ENCODE measurements at regions not wholly inside any gene's neighbourhood (a gene's known extent, or its start where the extent isn't known, plus 50 kb on each side); places are given as distances from the start of the nearest gene placed in this dataset.

GRCh38 chr10:105502058-105502457, 861.0 kb downstream of the SORCS3 start:
- no peak overlapping the region for H3K4me3 ChIP-seq (ENCODE audit: low read depth, low read length)
- no peak for DNase-seq (ENCODE audit: low read depth)
- TF ChIP-seq CTCF (IDR thresholded peaks at IDR 0.05; ENCODE audit: control insufficient read depth, extremely low read depth, insufficient read depth) = no peak

- no peak overlapping the region for H3K4me3 ChIP-seq (ENCODE audit: low read depth, low read length)
- no peak for TF ChIP-seq CTCF (IDR thresholded peaks at IDR 0.05; ENCODE audit: control insufficient read depth, extremely low read depth, insufficient read depth)
- no peak for DNase-seq (ENCODE audit: low read depth)
Measured at GRCh38 chr10:105494944-105495343, 853.9 kb downstream of the SORCS3 start.

DNA sequence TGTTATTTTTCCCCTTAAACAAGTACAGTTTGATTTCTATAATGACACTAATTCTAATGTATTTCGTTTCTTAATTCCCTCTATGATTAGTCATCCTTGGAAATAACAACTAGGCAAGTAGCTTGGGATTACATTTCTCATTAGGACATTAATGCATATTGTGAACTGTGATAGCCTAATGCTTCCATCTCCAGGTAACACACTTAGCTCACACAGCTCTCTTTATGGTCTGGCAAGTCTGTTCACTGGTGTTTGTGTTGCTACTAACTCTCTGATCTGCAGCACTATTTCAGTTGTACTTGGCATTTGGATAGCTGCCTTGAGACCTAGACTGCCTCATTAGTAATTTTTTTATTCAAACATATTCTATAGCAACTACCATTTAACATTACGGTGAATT, 853.2 kb downstream of the SORCS3 start:
- DNase-seq (ENCODE audit: low read depth) = no peak
- no peak overlapping the region for H3K4me3 ChIP-seq (ENCODE audit: low read depth, low read length)
- TF ChIP-seq CTCF (IDR thresholded peaks at IDR 0.05; ENCODE audit: control insufficient read depth, extremely low read depth, insufficient read depth) = no peak

GRCh38 chr10:105473170-105473569, 832.1 kb downstream of the SORCS3 start:
- no peak for TF ChIP-seq CTCF (IDR thresholded peaks at IDR 0.05; ENCODE audit: control insufficient read depth, extremely low read depth, insufficient read depth)
- no peak for DNase-seq (ENCODE audit: low read depth)
- no peak overlapping the region for H3K4me3 ChIP-seq (ENCODE audit: low read depth, low read length)

- H3K4me3 ChIP-seq (ENCODE audit: low read depth, low read length) = no peak overlapping the region
- DNase-seq (ENCODE audit: low read depth) = no peak
- no peak for TF ChIP-seq CTCF (IDR thresholded peaks at IDR 0.05; ENCODE audit: control insufficient read depth, extremely low read depth, insufficient read depth)
Measured at GRCh38 chr10:105468759-105469158, 827.7 kb downstream of the SORCS3 start.

DNA sequence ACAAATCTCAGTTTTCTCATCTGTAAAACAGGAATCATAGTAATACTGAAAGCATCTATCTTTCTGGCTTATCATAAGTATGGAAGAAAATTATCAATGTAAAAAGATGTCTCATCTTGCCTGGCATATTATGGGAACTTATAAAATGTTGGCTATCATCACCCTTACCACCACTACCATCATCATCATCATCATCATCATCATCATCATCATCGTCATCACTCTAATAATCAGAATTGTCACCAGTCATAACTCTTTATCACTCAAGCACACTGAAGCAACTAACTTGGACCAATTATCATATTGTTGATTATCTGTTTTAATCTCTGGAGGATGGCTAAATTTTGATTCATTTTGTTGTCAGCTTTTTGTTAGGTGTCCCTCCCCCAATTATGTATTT, 825.4 kb downstream of the SORCS3 start:
- no peak for DNase-seq (ENCODE audit: low read depth)
- H3K4me3 ChIP-seq (ENCODE audit: low read depth, low read length) = no peak overlapping the region
- no peak for TF ChIP-seq CTCF (IDR thresholded peaks at IDR 0.05; ENCODE audit: control insufficient read depth, extremely low read depth, insufficient read depth)

GRCh38 chr10:105434970-105435369, 793.9 kb downstream of the SORCS3 start:
- DNase-seq (ENCODE audit: low read depth) = no peak
- no peak for TF ChIP-seq CTCF (IDR thresholded peaks at IDR 0.05; ENCODE audit: control insufficient read depth, extremely low read depth, insufficient read depth)
- no peak overlapping the region for H3K4me3 ChIP-seq (ENCODE audit: low read depth, low read length)

Measured in LNCaP clone FGC (cell line).